DND-41 (cell line): ENCODE measurements at regions not wholly inside any gene's neighbourhood (a gene's known extent, or its start where the extent isn't known, plus 50 kb on each side); places are given as distances from the start of the nearest gene placed in this dataset.

Experiments used
- EZH2 ChIP-seq: IDR thresholded peaks from 3 replicates; pipeline ENCODE4 v1.6.1; 2012; ENCODE audit warnings: borderline replicate concordance, low read depth, mild to moderate bottlenecking, moderate library complexity, low read length, inconsistent platforms; ENCODE audit not compliant: severe bottlenecking
- TF ChIP-seq, protein P1 (sequence below): IDR thresholded peaks from 2 replicates; pipeline ENCODE4 v1.5.1; 2012; ENCODE audit warnings: borderline replicate concordance, low read length, moderate library complexity, mild to moderate bottlenecking; ENCODE audit not compliant: poor library complexity, severe bottlenecking; ENCODE audit errors: extremely low read depth

DNA sequence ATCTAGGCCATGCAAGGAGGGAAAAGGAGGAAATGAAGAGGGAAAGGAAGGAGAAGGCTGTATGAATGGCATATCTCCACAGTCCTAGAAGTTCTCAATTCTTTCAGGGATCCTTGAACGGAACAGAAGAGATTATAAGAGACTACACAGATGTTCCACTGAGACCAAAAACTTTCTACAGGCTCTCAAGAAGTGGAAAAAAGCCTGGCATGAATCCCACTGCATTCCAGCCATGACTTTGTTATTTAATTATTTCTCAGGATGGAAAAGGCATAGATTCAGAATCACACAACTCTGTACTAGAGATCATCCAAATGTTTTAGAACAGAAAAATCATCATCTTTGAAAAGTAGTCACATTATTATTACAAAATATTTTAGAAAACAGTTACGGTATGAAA is 131.7 kb upstream of the CDH20 start:
- TF ChIP-seq, protein P1, sequence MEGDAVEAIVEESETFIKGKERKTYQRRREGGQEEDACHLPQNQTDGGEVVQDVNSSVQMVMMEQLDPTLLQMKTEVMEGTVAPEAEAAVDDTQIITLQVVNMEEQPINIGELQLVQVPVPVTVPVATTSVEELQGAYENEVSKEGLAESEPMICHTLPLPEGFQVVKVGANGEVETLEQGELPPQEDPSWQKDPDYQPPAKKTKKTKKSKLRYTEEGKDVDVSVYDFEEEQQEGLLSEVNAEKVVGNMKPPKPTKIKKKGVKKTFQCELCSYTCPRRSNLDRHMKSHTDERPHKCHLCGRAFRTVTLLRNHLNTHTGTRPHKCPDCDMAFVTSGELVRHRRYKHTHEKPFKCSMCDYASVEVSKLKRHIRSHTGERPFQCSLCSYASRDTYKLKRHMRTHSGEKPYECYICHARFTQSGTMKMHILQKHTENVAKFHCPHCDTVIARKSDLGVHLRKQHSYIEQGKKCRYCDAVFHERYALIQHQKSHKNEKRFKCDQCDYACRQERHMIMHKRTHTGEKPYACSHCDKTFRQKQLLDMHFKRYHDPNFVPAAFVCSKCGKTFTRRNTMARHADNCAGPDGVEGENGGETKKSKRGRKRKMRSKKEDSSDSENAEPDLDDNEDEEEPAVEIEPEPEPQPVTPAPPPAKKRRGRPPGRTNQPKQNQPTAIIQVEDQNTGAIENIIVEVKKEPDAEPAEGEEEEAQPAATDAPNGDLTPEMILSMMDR: no peak
- TF ChIP-seq EZH2: no peak
